ENCODE measurements at regions not wholly inside any gene's neighbourhood (a gene's known extent, or its start where the extent isn't known, plus 50 kb on each side); places are given as distances from the start of the nearest gene placed in this dataset.
"Not testable (repeated sequence)": the region's sequence is repeated elsewhere in the genome, so short reads cannot be mapped to it uniquely, and the experiment has no call there.

GRCh38 chr13:37290716-37291505 lies 185.4 kb upstream of the CSNK1A1L start:
- DNase-seq, result no peak

- DNase-seq, result no peak
Observed at GRCh38 chr13:37289212-37289935, 183.9 kb upstream of the CSNK1A1L start.

GRCh38 chr13:37288057-37288720 lies 182.7 kb upstream of the CSNK1A1L start:
- DNase-seq, result no peak

- DNase-seq, result not testable (repeated sequence)
Observed at GRCh38 chr13:37280231-37280630, 174.8 kb upstream of the CSNK1A1L start.

- DNase-seq, result no peak
Observed at GRCh38 chr13:37277435-37278144, 172.1 kb upstream of the CSNK1A1L start.

GRCh38 chr13:37277007-37277406 lies 171.5 kb upstream of the CSNK1A1L start:
- DNase-seq, result no peak

- DNase-seq, result no peak
Observed at GRCh38 chr13:37274569-37275497, 169.4 kb upstream of the CSNK1A1L start.

- DNase-seq, result no peak
Observed at GRCh38 chr13:37273836-37274235, 168.4 kb upstream of the CSNK1A1L start.

- no peak for DNase-seq
Observed at GRCh38 chr13:37270226-37271001, 164.9 kb upstream of the CSNK1A1L start.

- DNase-seq, result no peak
Observed at GRCh38 chr13:37263871-37264270, 158.4 kb upstream of the CSNK1A1L start.

GRCh38 chr13:37257706-37258105 lies 152.2 kb upstream of the CSNK1A1L start:
- no peak for DNase-seq

GRCh38 chr13:37257051-37257450 lies 151.6 kb upstream of the CSNK1A1L start:
- no peak for DNase-seq

GRCh38 chr13:37241786-37242185 lies 136.3 kb upstream of the CSNK1A1L start:
- no peak for DNase-seq

- no peak for DNase-seq
Observed at GRCh38 chr13:37230346-37230745, 124.9 kb upstream of the CSNK1A1L start.

- no peak for DNase-seq
Observed at GRCh38 chr13:37229931-37230330, 124.5 kb upstream of the CSNK1A1L start.

- no peak for DNase-seq
Observed at GRCh38 chr13:37226971-37227370, 121.5 kb upstream of the CSNK1A1L start.

GRCh38 chr13:37225414-37226070 lies 120.1 kb upstream of the CSNK1A1L start:
- no peak for DNase-seq

GRCh38 chr13:37216331-37216730 lies 110.9 kb upstream of the CSNK1A1L start:
- no peak for DNase-seq

GRCh38 chr13:37212826-37213225 lies 107.4 kb upstream of the CSNK1A1L start:
- no peak for DNase-seq

- DNase-seq, result no peak
Observed at GRCh38 chr13:37211487-37211886, 106.0 kb upstream of the CSNK1A1L start.
